AG08396 (cell line): ENCODE measurements at regions not wholly inside any gene's neighbourhood (a gene's known extent, or its start where the extent isn't known, plus 50 kb on each side); places are given as distances from the start of the nearest gene placed in this dataset.

Experiments
- DNase-seq: peaks from one replicate; pipeline ENCODE4 v3.0.0; 2012; ENCODE audit warnings: low spot score, mixed read lengths

DNA sequence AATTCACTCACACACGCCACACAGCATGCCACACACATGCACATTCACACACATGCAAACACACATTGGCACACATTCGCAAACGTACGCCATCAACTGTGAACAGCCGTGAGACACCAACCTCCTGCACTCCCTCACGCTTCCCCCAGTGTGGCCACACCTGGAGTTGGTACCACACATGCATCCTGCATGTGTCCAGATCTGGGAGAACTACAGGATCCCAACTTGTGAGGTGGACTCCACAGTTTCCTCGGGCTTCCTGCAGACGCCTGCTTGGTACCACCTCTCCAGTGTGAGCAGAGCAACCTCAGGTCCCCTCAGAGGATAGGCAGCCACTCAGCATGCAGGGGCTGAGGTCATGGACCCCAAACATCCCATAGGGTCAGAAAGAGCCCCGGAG lies 239.0 kb downstream of the EIPR1 start:
- DNase-seq = no peak

GRCh38 chr2:3137651-3138300 lies 239.8 kb downstream of the EIPR1 start:
- DNase-seq = no peak

DNA sequence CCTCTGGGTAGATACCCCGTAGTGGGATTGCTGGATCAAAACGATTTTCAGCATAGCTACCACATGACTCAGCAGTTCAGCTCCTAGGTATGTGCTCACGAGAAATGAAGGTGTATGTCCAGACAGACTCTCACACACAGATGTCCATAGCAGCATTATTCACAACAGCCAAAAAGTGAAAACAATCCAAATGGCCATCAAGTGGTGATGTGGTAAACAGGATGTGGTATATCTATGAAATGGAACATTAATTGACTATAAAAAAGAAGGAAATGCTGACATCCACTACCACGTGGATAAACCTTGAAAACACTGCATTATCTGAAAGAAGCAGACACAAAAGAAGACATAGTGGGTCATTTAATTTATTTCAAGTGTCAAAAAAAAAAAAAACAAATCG lies 241.9 kb downstream of the EIPR1 start:
- DNase-seq = no peak

GRCh38 chr2:3134026-3134571 lies 243.5 kb downstream of the EIPR1 start:
- DNase-seq = no peak

- no peak for DNase-seq
Observed at GRCh38 chr2:3132966-3133365, 244.7 kb downstream of the EIPR1 start.

DNA sequence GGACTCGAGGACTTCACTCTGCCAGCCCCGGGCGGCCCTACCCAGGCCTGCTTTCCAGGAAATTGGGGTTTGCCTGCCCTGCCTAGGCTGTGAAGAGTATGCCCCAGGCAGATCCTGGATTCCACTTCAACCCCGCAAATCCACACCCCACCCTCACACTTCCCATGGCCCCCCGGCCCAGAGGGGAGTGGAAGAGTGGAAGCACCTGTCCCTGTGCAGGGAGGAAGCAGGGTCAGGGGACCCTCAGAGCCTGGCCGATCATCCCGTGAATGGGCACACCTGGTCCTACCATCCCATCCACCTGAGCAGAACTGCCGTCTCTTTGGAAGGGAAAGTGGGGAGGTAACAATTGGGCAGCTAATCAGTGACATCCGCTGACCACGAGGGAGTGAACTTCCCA lies 245.2 kb downstream of the EIPR1 start:
- DNase-seq = no peak

- no peak for DNase-seq
Observed at GRCh38 chr2:3131636-3132326, 245.8 kb downstream of the EIPR1 start.

- DNase-seq = no peak
Observed at GRCh38 chr2:3130889-3131635, 246.6 kb downstream of the EIPR1 start.

DNA sequence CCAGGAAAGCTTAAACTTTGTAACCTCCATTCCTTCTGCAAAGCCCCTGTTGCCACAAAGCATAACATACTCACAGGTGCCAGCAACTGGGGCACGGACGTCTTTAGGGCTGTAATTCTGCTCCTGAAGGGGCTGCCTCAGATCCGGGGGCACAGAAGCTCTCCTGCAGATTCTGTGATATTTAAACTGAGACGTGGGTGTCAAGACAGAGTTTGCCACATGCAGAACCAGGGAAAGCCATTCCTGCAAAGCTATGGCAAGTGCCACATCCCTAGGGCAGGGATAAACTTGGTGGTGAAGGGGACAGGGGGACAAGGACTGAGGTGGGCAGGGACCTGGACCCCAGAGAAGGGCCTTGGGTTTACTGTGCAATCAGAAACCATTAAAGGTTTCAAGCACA lies 247.2 kb downstream of the EIPR1 start:
- DNase-seq = no peak

DNA sequence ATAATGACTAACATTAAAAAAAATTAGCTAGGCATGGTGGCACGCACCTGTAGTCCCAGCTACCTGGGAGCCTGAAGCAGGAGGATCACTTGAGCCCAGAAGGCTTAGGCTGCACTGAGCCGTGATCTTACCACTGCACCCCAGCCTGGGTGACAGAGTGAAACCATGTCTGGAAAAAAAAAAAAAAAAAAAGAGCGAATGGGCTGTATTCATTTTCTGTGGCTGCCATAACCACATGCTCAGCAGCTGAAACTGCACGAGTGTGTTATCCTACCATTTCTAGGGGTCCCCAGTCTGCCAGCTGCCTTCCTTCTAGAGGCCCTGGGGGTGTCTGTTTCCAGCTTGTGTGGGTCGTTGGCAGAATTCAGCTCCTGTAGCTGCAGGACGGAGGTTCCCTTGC lies 247.8 kb downstream of the EIPR1 start:
- no peak for DNase-seq

- DNase-seq = no peak
Observed at GRCh38 chr2:3128786-3129185, 248.8 kb downstream of the EIPR1 start.

DNA sequence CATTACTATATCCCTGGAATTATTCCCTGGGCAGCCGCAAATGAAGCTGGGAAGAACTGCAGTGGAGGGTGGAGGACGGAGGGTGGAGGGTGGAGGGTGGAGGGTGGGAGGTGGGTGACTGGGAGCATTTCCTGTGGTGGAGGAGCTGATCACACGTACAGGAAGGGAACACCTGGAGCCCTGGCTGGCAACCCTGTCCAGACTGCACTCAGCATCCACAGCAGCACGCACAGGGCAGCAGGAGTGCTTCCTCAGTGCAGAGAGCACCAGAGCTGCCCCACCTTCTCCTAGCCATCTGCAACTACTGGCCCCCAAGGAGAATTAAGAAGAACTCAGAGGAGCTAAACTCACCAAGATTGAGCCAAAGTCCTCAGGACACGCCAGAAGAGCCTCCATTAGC lies 249.9 kb downstream of the EIPR1 start:
- DNase-seq = no peak

- no peak for DNase-seq
Observed at GRCh38 chr2:3126911-3127621, 250.6 kb downstream of the EIPR1 start.

DNA sequence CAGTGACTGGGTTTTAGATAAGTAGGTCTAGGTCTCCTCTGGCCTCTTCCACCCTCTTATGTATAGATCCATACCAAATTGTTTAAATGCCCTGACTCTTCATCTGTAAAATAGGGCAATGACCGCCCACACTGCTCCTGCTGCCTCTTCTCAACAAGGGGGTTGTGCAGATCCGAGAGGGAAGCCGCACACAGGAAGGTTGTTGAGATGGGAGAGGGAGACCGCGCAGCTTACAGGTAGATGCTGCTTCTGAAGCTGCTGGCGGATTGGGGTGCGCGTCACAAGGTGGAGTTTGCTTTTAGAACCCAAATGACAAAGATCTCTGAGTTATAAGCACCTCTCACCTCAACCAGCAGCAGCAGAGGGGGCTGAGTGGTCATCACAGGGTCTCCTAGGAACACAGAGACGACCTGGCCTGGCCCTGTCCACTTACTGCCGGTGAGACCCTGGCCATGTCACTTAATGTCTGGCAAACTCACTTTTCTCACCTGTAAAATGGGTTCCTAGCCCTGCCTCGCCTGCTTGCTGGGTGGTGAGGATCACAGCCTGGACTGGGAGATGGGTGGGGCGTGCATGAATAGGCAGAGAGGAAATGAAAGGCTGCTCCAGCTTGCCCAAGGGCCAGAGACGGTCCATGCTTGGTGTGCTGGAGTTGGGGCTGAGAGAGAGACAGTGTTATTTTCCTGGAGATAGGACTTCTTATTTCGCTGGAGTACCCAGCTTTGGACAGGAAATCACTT lies 251.3 kb downstream of the EIPR1 start:
- DNase-seq = no peak

GRCh38 chr2:3125761-3126130 lies 251.9 kb downstream of the EIPR1 start:
- no peak for DNase-seq

DNA sequence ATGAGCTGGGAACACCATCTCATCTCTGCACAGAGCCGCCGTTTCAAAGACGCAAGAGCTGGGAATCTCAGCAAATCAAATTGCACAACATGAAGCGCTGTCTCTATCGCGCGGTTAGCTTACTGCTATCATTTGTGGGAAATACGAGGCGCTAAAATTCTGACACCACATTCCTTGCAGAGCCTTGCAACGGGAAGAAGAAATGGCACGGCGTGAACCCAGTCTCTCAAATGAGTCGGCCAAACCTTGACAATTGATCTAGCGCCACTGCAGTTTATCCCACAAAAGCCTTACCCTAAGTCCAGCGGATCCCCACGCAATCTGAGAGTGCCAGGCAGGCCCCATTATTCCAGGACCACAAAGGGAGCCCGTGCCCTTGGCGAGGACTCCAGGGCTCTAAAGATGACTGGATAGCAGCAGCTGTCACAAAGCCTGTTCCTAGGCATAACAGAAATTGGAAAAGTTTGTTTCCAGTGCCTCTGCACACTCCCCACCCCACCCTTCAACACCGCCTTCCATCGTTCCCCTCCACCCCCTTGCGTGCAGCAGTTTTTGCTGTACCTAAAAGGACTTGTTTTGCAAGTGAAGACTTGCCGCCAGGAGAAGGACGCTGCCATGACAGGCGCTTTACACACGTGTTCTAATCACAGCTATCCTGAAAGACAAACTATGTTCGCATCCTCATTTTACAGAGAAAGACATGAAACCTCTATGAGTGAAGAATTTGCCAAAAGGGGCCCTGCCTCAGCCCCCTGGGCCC lies 252.4 kb downstream of the EIPR1 start:
- no peak for DNase-seq

DNA sequence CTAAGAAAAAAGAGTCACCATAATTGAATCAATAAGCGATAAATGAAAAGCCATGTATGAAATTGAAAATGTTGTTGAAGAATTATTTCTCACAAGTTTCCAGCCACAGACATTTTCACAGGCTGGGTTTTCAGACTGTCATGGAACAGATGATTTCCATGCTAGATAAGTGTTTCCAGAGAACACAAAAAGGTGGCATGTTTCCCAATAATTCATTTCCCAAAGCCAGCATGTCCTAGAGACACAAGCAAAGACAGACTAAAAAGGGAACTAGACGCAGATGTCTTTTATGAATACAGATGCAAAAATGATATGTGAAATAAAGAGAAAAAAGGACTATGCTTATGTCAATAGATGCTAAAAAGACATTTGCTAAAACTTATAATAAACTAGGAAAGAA lies 255.1 kb downstream of the EIPR1 start:
- DNase-seq = no peak

- DNase-seq = no peak
Observed at GRCh38 chr2:3121601-3122000, 256.0 kb downstream of the EIPR1 start.

GRCh38 chr2:3117650-3118216 lies 259.9 kb downstream of the EIPR1 start:
- DNase-seq = no peak

DNA sequence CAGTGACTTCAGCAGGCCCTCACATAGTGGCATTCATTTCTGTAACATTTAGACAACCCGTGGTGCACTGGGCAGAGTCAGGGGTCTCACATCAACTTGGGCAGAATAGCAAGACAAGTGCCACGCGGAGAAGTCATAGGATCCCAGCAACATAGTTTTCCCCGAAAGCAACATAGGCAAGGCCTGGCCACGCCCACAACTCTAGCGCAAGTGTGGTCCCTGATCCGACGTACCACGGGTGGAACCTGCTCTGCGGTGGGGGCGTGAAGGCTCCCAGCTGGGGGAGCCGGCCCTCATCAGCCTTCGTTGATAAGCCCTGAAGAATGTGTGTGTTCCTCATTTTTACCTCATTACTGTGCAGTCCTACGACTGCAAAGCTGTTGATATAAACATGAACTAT lies 261.2 kb downstream of the EIPR1 start:
- no peak for DNase-seq
